Mucosa of descending colon (tissue), 3 donors: ENCODE measurements at regions not wholly inside any gene's neighbourhood (a gene's known extent, or its start where the extent isn't known, plus 50 kb on each side); places are given as distances from the start of the nearest gene placed in this dataset.
"Not testable (repeated sequence)": the region's sequence is repeated elsewhere in the genome, so short reads cannot be mapped to it uniquely, and the experiment has no call there.

Source experiments
- ATAC-seq: fragments of 200-7000 bp; cut with Tn5 transposase; one replicate; pipeline ENCODE4 v1.9.1; 2020; ENCODE audit warnings: mild to moderate bottlenecking, moderate library complexity
- DNase-seq, 3 donors: peaks; one replicate each; pipeline ENCODE4 v3.0.0-alpha.2; 2020
- H3K36me3 ChIP-seq: fragments of 200-600 bp; one replicate; pipeline ENCODE4 v1.8.0; 2021; ENCODE audit warnings: low read depth, mild to moderate bottlenecking
- H3K4me1 ChIP-seq: fragments of 200-600 bp; one replicate; pipeline ENCODE4 v1.8.0; 2021; ENCODE audit warnings: low read depth, mild to moderate bottlenecking
- H3K4me3 ChIP-seq: fragments of 200-600 bp; one replicate; pipeline ENCODE4 v1.8.0; 2021; ENCODE audit warnings: mild to moderate bottlenecking
- H3K9me3 ChIP-seq: fragments of 200-600 bp; one replicate; pipeline ENCODE4 v1.8.0; 2021; ENCODE audit warnings: mild to moderate bottlenecking
- CTCF ChIP-seq: fragments of 200-600 bp; IDR thresholded peaks from one replicate; pipeline ENCODE4 v1.8.0; 2022; ENCODE audit warnings: antibody characterized with exemption, mild to moderate bottlenecking
- intact Hi-C, 2 donors: fragments of 100-400 bp; cut with DNase I in 1 of 2; cut with micrococcal nuclease in 1 of 2; formaldehyde crosslinking; loops; one replicate each; pipeline versions ENCODE4 v1.11.0 to v1.11.1; 2022; cut with DNase I, micrococcal nuclease
- donor health status: DM: no; HTN: no; CAD: no; lungs with moderate emphysema.
- donor health status: DM: no; HTN: no; CAD: no.
- donor health status: DM: no; HTN: yes; CAD: no.

GRCh38 chr9:31321686-31322085 lies 1062.8 kb upstream of the ACO1 start:
- intact Hi-C loops = no loop called here
- H3K4me1 ChIP-seq = no peaks in the 10 kb centered on the region
- ATAC-seq (no peak), DNase-seq (peak in 1 of 3 donors; percentile 37)
- H3K36me3 ChIP-seq = no peaks in the 10 kb centered on the region
- H3K9me3 ChIP-seq = no peaks in the 10 kb centered on the region
- no peak overlapping the region for H3K4me3 ChIP-seq
- TF ChIP-seq CTCF = no peak

- intact Hi-C loops = no loop called here
- TF ChIP-seq CTCF = no peak
- DNase-seq (no peak), ATAC-seq (peak; percentile 51)
- Histone ChIP-seq H3K4me3 (no peak overlapping the region), H3K4me1 (no peaks in the 10 kb centered on the region), H3K9me3 (no peaks in the 10 kb centered on the region), H3K36me3 (no peaks in the 10 kb centered on the region)
Observed at GRCh38 chr9:31323726-31324444, 1060.6 kb upstream of the ACO1 start.

GRCh38 chr9:31325778-31326177 lies 1058.7 kb upstream of the ACO1 start:
- ATAC-seq (no peak), DNase-seq (no peak)
- H3K9me3 ChIP-seq = no peaks in the 10 kb centered on the region
- intact Hi-C loops = no loop called here
- H3K4me1 ChIP-seq = no peaks in the 10 kb centered on the region
- TF ChIP-seq CTCF = no peak
- no peak overlapping the region for H3K4me3 ChIP-seq
- H3K36me3 ChIP-seq = no peaks in the 10 kb centered on the region

- H3K4me3 ChIP-seq, ATAC-seq, H3K4me1 ChIP-seq, H3K9me3 ChIP-seq, H3K36me3 ChIP-seq, DNase-seq, intact Hi-C loops: not testable (repeated sequence)
Observed at GRCh38 chr9:31326883-31327282, 1057.6 kb upstream of the ACO1 start.

GRCh38 chr9:31334837-31335528 lies 1049.5 kb upstream of the ACO1 start:
- TF ChIP-seq CTCF = no peak
- intact Hi-C loops = no loop called here
- H3K36me3 ChIP-seq = no peaks in the 10 kb centered on the region
- no peak overlapping the region for H3K4me3 ChIP-seq
- no peaks in the 10 kb centered on the region for H3K4me1 ChIP-seq
- no peaks in the 10 kb centered on the region for H3K9me3 ChIP-seq
- ATAC-seq (peak; percentile 20), DNase-seq (no peak)

GRCh38 chr9:31335529-31336234 lies 1048.8 kb upstream of the ACO1 start:
- DNase-seq (no peak), ATAC-seq (peak; percentile 77)
- intact Hi-C loops = no loop called here
- Histone ChIP-seq H3K4me1 (no peaks in the 10 kb centered on the region), H3K4me3 (no peak overlapping the region), H3K36me3 (no peaks in the 10 kb centered on the region), H3K9me3 (no peaks in the 10 kb centered on the region)
- no peak for TF ChIP-seq CTCF
